GM13977 (cell line): ENCODE measurements at regions not wholly inside any gene's neighbourhood (a gene's known extent, or its start where the extent isn't known, plus 50 kb on each side); places are given as distances from the start of the nearest gene placed in this dataset.

Source experiments
- DNase-seq: peaks from one replicate; pipeline ENCODE4 v3.0.0; 2012; ENCODE audit warnings: low spot score
- CTCF ChIP-seq: IDR thresholded peaks from 2 replicates; pipeline ENCODE4 v1.5.1; 2012; ENCODE audit warnings: mild to moderate bottlenecking, control low read depth; ENCODE audit not compliant: insufficient read depth; ENCODE audit errors: extremely low read depth, missing control alignments
- in situ Hi-C: fragments of 300-500 bp; cut with MboI; formaldehyde crosslinking; loops from one replicate; pipeline ENCODE4 v1.12.0; 2022; ENCODE audit warnings: low sequenced_read_pairs, low pct_unique_long_range_greater_than_20kb, mixed read lengths, inconsistent platforms; ENCODE audit not compliant: unreplicated experiment

DNA sequence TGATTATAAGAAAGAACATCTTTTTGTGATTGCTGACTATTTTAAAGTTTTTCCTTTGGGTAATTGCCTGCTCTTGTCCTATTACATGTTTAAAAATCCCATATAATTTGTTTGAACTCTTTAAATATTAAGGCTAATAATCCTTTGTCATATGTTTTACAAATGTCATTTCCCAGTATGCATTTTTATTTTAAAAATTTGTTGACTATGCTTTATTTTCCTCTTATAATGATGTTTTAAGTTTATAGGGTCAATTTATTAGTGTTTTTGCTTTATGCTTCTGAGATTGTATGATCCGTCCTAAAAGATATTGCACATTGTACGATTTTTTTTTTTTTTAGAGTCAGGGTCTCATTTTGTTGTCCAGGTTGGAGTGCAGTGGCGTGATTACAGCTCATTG, 297.2 kb downstream of the RNF144B start:
- no peak for DNase-seq
- no peak for TF ChIP-seq CTCF
- in situ Hi-C loops: no loop called here

- no peak for DNase-seq
- in situ Hi-C loops: no loop called here
- no peak for TF ChIP-seq CTCF
Observed at GRCh38 chr6:18692929-18693685, 306.0 kb downstream of the RNF144B start.

DNA sequence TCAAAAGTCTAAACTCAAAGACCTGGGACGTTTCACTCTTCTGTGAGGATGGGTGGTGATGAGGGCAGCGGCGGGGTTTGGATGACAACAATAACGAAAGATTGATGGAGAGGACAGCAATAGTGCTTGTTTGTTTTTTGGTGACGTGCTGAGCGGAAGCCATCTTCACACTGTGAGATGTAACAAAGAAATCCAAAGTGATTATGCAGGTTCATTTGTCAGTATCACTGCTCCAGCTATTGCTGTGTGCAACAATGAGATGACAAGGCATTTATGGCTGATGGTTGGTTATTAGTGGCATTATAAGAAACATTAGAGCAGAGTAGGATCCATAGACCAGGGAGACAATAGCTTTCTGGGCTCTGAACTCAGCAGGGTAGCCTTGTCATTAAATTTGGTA, 306.7 kb downstream of the RNF144B start:
- no peak for DNase-seq
- in situ Hi-C loops: no loop called here
- TF ChIP-seq CTCF: no peak

- in situ Hi-C loops: no loop called here
- DNase-seq: no peak
- TF ChIP-seq CTCF: no peak
Observed at GRCh38 chr6:18703546-18703945, 316.4 kb downstream of the RNF144B start.

DNA sequence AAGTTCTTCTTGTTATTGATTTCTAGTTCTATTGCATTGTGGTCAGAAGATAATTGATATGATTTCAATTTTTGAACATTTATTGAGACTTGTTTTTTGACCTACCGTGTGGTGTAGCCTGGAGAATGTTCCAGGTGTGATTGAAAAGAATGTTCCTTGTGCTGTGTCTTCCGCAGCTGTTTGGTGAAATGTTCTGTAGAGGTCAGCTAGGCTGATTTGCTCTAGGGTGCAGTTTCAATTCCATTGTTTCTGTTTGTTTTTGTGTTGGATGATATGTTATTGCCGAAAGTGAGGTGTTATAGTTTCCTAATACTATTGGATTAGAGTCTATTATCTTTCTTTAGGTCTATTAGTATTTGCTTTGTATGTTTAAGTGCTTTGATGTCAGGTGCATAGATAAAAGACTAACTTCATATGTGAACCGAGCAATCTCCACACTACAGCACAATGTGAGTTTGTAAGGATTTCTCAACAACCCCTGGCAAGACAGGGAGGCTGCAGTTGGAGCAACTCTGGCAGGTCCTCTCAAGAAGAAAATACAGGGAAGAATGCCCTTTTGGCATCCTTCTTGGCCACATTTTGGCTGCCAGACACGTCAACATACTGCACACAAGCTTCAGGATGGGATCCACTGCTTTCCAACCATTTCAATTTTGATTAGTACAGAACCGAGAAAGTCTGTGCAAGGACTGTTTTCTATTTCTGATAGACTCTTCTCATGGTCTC, 320.7 kb downstream of the RNF144B start:
- no peak for DNase-seq
- in situ Hi-C loops: no loop called here
- no peak for TF ChIP-seq CTCF

- TF ChIP-seq CTCF: no peak
- in situ Hi-C loops: no loop called here
- no peak for DNase-seq
Observed at GRCh38 chr6:18712595-18712994, 325.4 kb downstream of the RNF144B start.
